ENCODE measurements at regions not wholly inside any gene's neighbourhood (a gene's known extent, or its start where the extent isn't known, plus 50 kb on each side); places are given as distances from the start of the nearest gene placed in this dataset.
A peak's percentile ranks its signal among the peaks of the same experiment; 100 is the strongest.

DNA sequence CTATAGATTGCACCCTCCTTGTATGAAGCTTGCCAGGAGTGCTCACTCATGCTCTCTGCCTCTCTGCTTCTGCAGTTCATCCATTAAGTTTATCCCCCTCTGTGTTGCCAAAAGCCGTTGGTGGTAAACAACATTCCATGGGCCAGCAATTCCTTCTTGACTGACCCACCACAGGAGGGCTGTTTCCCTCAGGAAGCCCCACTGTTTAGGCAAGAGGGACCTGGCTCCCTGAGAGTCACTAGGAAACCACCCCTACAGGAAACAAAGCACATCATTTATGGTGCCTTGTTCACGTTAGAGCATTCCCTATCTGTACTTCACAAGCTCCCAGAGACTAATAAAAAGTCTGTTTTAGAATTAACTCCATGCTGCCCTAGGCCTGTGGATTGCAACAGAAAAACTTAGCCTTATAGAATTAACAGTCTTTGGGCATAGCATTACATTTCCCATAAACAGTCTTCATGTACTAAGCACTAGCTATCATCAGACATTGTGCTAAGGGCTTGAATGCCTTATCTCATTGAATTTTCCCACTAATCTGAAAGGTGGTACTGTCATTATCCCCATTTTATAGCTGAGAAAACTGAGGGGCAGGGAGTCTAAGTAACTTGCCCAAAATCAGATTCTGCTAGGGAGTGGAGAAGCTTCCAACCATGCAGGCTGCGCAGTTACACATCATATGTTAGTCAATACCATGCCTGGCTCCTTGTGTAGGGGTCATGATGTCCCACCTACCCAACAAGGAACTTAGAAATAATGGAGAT lies 149.9 kb downstream of the SHQ1 start (continued):
- TF ChIP-seq CHD7 (IDR thresholded peaks at IDR 0.05; ENCODE audit: insufficient replicate concordance, low read length) = no peak
- no peak for TF ChIP-seq CHD2 (IDR thresholded peaks at IDR 0.05; ENCODE audit: low read length)
- TF ChIP-seq POLR2AphosphoS5 (IDR thresholded peaks at IDR 0.05; ENCODE audit: low read depth, low read length) = no peak
- TF ChIP-seq CTBP2 (IDR thresholded peaks at IDR 0.05; ENCODE audit: borderline replicate concordance, insufficient read depth, insufficient read length, low read length) = no peak
- TF ChIP-seq NRF1 (IDR thresholded peaks at IDR 0.05; ENCODE audit: low read depth, low read length) = no peak
- TF ChIP-seq POLR2A (IDR thresholded peaks at IDR 0.05; ENCODE audit: control extremely low read depth in 1 of 2, low read depth in 2 of 2, low read length in 2 of 2) = no peak
- TF ChIP-seq ATF2 (IDR thresholded peaks at IDR 0.05; ENCODE audit: low read length) = no peak
- no peak for TF ChIP-seq BACH1 (IDR thresholded peaks at IDR 0.05; ENCODE audit: low read length)
- peak; percentile 7 to 12; a peak in 1 of 4 replicates for TF ChIP-seq RAD21 (IDR thresholded peaks at IDR 0.05 in 1 of 2, conservative IDR thresholded peaks at IDR 0.05 in 1 of 2; ENCODE audit: low read depth in 2 of 2, low read length in 2 of 2)

All from H1 (cell line).